ENCODE measurements at regions not wholly inside any gene's neighbourhood (a gene's known extent, or its start where the extent isn't known, plus 50 kb on each side); places are given as distances from the start of the nearest gene placed in this dataset.
"Not testable (repeated sequence)": the region's sequence is repeated elsewhere in the genome, so short reads cannot be mapped to it uniquely, and the experiment has no call there.

GRCh38 chr2:223300326-223300725 lies 248.3 kb downstream of the KCNE4 start:
- DNase-seq = no peak

GRCh38 chr2:223306371-223306770 lies 254.4 kb downstream of the KCNE4 start:
- no peak for DNase-seq

GRCh38 chr2:223311889-223312680 lies 260.1 kb downstream of the KCNE4 start:
- no peak for DNase-seq

- DNase-seq = no peak
Measured at GRCh38 chr2:223313101-223313500, 261.1 kb downstream of the KCNE4 start.

DNA sequence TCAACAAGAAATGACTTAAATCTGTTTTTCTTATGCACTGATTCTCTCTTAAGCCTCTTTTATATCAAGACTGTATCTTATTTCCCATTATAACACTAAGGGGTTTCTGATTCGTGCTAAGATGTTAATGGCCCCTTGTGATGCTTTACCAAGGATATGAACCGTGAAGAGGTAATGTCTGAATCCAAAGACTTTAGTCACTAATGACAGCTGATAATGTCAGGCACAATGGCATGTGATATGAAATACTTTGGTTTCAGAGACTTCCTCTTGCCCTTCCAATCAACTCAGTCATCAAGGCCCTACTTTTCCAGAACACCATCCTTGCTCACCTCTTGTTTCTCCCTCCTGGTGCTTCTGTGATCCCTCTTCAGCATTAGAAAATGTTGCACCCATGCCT lies 262.8 kb downstream of the KCNE4 start:
- no peak for DNase-seq

GRCh38 chr2:223315813-223316212 lies 263.8 kb downstream of the KCNE4 start:
- DNase-seq = no peak

GRCh38 chr2:223316342-223316741 lies 264.4 kb downstream of the KCNE4 start:
- DNase-seq = no peak

DNA sequence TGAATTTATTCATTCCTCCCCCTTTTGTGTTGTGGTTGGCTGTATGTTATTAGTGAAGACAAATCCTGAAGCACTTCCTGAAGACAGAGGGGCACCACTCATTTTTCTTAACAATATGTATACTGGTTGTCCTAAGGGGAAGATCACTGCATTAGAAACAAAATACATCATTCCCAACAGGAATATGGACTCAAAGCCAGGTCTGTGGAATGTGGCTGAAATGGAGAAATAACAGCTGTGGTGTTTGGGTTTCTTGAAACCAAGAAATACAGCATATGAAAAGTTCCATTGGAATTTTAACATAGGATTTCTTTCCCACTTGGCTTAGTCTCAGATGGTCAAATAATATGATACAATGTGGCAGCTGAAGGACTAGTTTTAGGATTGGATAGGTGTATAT lies 267.6 kb downstream of the KCNE4 start:
- no peak for DNase-seq

- no peak for DNase-seq
Measured at GRCh38 chr2:223324402-223324801, 272.4 kb downstream of the KCNE4 start.

DNA sequence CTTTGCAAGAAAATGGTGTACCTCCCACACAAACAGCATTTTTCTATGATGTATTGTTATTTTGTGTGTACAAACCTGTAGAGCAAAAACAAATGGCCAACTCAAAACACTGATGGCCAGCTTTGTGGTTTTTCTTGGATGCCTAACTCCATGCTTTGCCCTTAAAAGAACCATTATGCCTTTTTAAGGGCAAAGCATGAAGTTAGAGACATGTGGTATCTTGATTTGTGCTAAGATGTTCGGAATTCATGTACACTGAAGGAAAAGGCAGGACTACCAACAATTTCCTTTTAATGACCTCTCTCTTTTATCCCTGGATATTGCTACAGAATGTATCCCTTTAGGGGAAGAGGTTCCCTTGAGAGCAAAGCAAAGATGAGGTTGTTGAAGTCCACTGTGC lies 273.6 kb downstream of the SCG2 start:
- DNase-seq = no peak

DNA sequence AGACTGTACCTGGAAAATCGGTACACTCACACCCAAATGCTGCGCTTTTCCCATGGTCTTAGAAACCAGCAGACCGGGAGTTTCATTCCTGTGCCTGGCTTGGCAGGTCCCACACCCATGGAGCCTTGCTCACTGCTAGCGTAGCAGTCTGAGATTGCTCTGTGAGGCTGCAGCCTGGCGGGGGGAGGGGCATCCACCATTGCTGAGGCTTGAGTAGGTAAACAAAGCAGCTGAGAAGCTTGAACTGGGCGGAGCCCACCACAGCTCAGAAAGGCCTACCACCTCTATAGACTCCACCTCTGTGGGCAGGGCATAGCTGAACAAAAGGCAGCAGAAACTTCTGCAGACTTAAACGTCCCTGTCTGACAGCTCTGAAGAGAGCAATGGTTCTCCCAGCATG lies 271.4 kb downstream of the SCG2 start:
- DNase-seq = not testable (repeated sequence)

- no peak for DNase-seq
Measured at GRCh38 chr2:223338016-223338415, 264.1 kb downstream of the SCG2 start.

GRCh38 chr2:223357076-223357475 lies 245.1 kb downstream of the SCG2 start:
- no peak for DNase-seq

GRCh38 chr2:223363085-223363484 lies 239.1 kb downstream of the SCG2 start:
- no peak for DNase-seq

- DNase-seq = no peak
Measured at GRCh38 chr2:223365158-223365679, 236.9 kb downstream of the SCG2 start.

- no peak for DNase-seq
Measured at GRCh38 chr2:223366566-223366965, 235.6 kb downstream of the SCG2 start.

DNA sequence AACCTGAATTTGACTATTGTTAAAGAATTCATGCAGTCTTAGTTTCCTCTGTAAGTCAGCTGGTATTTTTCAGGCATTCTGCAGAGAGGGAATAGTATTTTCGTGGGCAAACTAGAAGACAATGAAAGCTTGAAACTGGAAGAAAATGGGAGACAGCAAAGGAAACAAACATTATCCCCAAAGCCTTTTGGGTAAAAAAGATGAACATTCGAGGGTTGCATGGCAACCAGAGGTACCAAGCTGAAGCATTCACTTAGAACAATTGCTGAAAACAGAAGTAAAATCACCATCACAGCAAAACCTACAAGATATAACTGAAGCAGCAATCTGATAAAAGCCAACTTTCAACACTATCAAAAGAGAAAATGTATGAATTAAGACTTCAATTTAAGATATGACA lies 233.7 kb downstream of the SCG2 start:
- no peak for DNase-seq

DNA sequence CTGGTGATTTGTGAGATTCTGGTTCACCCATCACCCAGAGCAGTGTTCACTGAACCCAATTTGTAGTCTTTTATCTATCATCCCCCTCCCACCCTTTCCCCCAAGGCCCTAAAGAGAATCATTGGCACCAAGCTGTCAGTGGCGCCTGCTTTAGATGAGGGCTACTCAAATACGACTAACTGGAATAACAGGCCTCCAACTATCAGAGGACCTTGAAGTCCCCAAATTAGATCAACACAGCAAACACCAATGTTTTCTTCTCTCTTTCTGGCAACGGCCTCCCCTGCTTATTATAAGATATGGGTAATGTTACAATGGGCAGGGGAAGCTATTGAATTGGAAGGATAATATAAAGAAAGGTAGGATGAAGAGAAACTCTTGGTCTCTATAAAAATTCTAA lies 232.3 kb downstream of the SCG2 start:
- DNase-seq = no peak

DNA sequence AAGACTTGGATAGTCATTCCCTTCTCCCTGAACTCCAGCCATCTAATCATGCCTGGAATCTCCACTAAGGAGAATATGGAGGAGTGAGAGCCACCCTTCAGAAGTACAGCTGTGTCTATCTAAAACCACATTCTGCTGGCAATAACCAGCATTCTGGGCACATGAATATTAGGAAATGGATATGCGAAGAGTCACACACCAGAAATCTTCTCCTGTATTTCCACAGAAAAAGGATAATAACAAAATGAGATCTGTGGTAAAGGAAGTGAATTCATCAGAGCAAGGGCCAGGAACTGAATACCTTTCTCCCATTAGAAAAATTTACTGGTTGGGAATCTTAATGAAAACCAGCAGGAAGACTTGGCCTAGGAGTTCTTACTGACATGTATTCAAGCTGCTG lies 218.8 kb downstream of the SCG2 start:
- no peak for DNase-seq

GRCh38 chr2:223386189-223386588 lies 216.0 kb downstream of the SCG2 start:
- DNase-seq = no peak

DNA sequence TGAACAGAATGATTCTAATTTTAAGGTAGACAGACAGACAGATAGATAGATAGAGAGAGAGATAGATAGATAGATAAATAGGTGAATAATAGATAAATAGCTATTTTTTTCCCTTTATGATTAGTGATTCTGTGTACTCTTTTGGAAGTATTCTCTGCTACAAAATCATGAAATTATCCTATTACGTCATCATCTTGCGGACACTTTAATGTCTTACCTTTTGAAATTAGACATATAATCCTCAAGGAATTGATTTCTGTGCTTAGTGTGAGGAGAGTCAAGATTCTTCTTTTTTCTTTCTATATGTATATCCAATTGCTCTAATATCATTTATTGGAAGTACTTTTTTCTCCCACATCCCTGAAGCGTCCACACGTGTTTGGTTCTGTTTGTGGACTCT lies 215.2 kb downstream of the SCG2 start:
- DNase-seq = no peak

DNA sequence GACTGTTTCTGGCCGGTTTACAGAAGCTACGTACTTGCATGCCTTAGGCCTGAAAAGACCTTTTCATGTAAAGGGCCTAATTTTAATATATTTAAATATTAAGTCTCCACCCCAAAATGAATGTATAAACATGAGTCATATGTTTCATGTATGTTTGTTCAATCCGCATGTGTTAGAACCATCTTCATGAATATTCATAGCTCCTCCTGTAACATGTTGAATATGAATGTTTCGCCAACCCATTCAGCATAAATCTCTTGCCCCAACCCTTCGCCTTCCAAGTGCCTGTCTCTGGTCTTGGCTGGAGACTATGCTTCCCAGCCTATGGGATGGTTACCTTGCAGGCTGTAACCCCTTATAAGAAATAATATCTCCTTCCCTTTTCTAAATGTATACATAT lies 212.5 kb downstream of the SCG2 start:
- DNase-seq = no peak

DNA sequence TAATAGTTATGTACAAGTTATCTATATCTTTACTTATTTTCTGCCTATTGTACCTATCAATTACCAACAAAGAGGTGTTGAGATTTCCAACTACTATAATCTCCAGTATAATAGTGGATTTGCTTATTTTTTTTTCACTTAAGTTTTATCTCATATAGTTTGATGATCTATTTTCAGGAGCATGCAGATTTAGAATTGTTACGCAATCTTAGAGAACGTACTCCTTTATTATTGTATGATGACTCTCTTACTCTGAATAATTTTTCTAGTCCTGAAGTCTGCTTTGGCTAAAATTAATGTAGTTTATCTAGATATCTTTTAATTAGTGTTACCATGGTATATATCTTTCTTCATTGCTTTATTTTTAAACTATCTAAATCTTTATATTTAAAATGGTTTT lies 205.2 kb downstream of the SCG2 start:
- DNase-seq = no peak

DNA sequence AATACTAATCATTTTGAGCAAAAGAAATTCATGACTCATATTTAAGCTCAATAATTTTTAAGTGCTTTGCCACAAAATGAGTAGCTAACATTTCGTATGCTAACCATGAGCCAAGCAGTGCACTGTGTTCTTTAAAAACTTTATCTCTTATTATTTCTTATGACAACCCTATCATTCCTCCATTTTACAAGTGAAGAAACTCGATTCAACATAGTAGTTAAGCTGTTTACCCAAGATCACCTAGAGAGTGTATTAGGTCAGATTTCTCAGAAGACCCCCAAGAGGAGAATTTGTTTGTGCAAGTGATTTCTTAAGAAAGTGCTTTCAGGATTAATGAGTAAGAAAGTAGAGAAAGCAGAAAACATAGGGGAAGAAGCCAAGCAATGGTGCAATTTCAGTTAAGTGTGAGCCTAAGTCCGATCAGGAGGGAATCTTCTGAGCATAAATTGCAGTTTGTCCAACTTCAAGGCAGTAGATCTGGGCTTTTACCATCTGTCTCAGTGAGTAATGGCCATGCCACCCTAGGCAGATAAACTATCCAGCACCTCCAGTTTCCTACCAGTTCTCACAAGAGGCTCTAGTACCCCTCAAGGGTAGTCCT lies 202.7 kb downstream of the SCG2 start:
- DNase-seq = no peak

DNA sequence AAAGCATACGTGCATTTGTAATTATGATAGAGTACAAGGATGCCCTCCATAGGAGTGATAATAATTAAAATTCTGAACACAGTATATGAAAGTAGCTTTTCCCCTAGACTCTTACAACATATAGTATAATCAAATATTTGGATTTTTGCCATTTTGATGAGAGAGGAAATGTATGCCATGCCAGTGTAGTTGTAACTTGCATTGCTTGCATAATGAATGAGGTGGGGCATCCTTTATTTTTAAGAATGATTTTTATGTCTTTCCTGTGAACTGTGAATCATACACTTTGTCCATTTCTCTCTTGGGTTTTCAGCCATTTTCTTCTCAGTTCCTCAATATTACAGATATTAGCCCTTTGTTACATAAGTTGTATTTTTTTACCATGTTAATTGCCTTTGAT lies 197.5 kb downstream of the SCG2 start:
- DNase-seq = no peak

Data from NCI-H1694 treated with DMSO at 0.1 percent for 48 hours (cell line).